MCF 10A (cell line): ENCODE measurements at regions not wholly inside any gene's neighbourhood (a gene's known extent, or its start where the extent isn't known, plus 50 kb on each side); places are given as distances from the start of the nearest gene placed in this dataset.
A peak's percentile ranks its signal among the peaks of the same experiment; 100 is the strongest.

ENCODE experiments used
- BruUV-seq: library from RNA; stranded (reverse); fragments of 400-500 nt; replicated peaks from 2 replicates; lab custom pipeline; 2021; lab: Mats Ljungman, UMichigan
- CTCF ChIA-PET: fragments of 300-600 bp; sonication (Branson Sonifier 250); formaldehyde crosslinking; extraction: SDS; loops from one replicate; lab custom pipeline; 2021; ENCODE audit warnings: antibody characterized with exemption, inconsistent platforms; lab: Yijun Ruan, JAX
- POLR2A ChIA-PET: fragments of 300-600, 350-650 bp; sonication (Branson Sonifier 250); formaldehyde crosslinking; extraction: SDS; loops from one replicate; lab custom pipeline; 2020; ENCODE audit warnings: antibody characterized with exemption, inconsistent platforms; lab: Yijun Ruan, JAX
- DNase-seq: peaks from one replicate; pipeline ENCODE4 v3.0.0-alpha.2; 2018; ENCODE audit not compliant: unreplicated experiment
- H3K27ac Mint-ChIP-seq: one replicate; pipeline ENCODE4 v1.8.0; 2022; ENCODE audit warnings: mild to moderate bottlenecking, low read depth, mixed read lengths; ENCODE audit not compliant: unreplicated experiment
- H3K27me3 Mint-ChIP-seq: one replicate; pipeline ENCODE4 v1.8.0; 2022; ENCODE audit warnings: mixed read lengths; ENCODE audit not compliant: insufficient read depth, unreplicated experiment
- H3K36me3 Mint-ChIP-seq: one replicate; pipeline ENCODE4 v1.8.0; 2022; ENCODE audit warnings: mild to moderate bottlenecking, moderate library complexity, mixed read lengths; ENCODE audit not compliant: insufficient read depth, unreplicated experiment
- H3K4me1 Mint-ChIP-seq: one replicate; pipeline ENCODE4 v1.8.0; 2022; ENCODE audit warnings: mixed read lengths; ENCODE audit not compliant: insufficient read depth, unreplicated experiment
- H3K4me3 Mint-ChIP-seq: one replicate; pipeline ENCODE4 v1.8.0; 2022; ENCODE audit warnings: mild to moderate bottlenecking, moderate library complexity, mixed read lengths; ENCODE audit not compliant: unreplicated experiment
- H3K9me3 Mint-ChIP-seq: one replicate; pipeline ENCODE4 v1.8.0; 2022; ENCODE audit warnings: mixed read lengths; ENCODE audit not compliant: unreplicated experiment
- CTCF ChIP-seq: fragments of 200-600 bp; IDR thresholded peaks from one replicate; pipeline ENCODE4 v1.8.0; 2022; ENCODE audit warnings: antibody characterized with exemption, mild to moderate bottlenecking; ENCODE audit not compliant: unreplicated experiment
- intact Hi-C: fragments of 100-400 bp; cut with micrococcal nuclease; formaldehyde crosslinking; loops from 2 replicates; pipeline ENCODE4 v1.14.1; 2022

- H3K9me3 Mint-ChIP-seq = no peaks in the 10 kb centered on the region
- ChIA-PET CTCF (interaction anchor here (0.7 to 1.8 kb wide), 11 partner anchors 9 to 420 kb away, joined by 3 to 7 read pairs (median 3); no protein-coding TSS in a partner anchor), POLR2A (no interaction called here)
- no peak for DNase-seq
- peaks cover 28% of the 10 kb centered on the region for H3K27me3 Mint-ChIP-seq
- intact Hi-C loops = no loop called here
- H3K36me3 Mint-ChIP-seq = no peaks in the 10 kb centered on the region
- no peaks in the 10 kb centered on the region for H3K4me1 Mint-ChIP-seq
- H3K27ac Mint-ChIP-seq = no peak overlapping the region
- no peak for TF ChIP-seq CTCF
- no TSS peak for BruUV-seq
- H3K4me3 Mint-ChIP-seq = no peak overlapping the region
Observed at GRCh38 chr1:147472966-147473732, 68.2 kb upstream of the BCL9 start.

GRCh38 chr1:147473733-147474049 lies 67.6 kb upstream of the BCL9 start:
- ChIA-PET POLR2A (no interaction called here), CTCF (interaction anchor here (0.6 to 1.8 kb wide), 8 partner anchors 10 to 419 kb away, joined by 3 to 6 read pairs (median 3); no protein-coding TSS in a partner anchor)
- intact Hi-C loops = no loop called here
- H3K4me1 Mint-ChIP-seq = no peaks in the 10 kb centered on the region
- BruUV-seq = no TSS peak
- H3K4me3 Mint-ChIP-seq = no peak overlapping the region
- no peaks in the 10 kb centered on the region for H3K36me3 Mint-ChIP-seq
- DNase-seq = no peak
- peaks cover 28% of the 10 kb centered on the region for H3K27me3 Mint-ChIP-seq
- TF ChIP-seq CTCF = no peak
- no peaks in the 10 kb centered on the region for H3K9me3 Mint-ChIP-seq
- no peak overlapping the region for H3K27ac Mint-ChIP-seq

GRCh38 chr1:147475488-147475887 lies 65.8 kb upstream of the BCL9 start:
- Mint-ChIP-seq H3K4me1 (no peaks in the 10 kb centered on the region), H3K27ac (no peak overlapping the region), H3K36me3 (no peaks in the 10 kb centered on the region), H3K27me3 (peaks cover 45% of the 10 kb centered on the region), H3K4me3 (no peak overlapping the region), H3K9me3 (no peaks in the 10 kb centered on the region)
- peak; percentile 19 for DNase-seq
- CTCF ChIA-PET = interaction anchor here (0.6 to 0.7 kb wide), 2 partner anchors 25 to 56 kb away, joined by 3 read pairs; no protein-coding TSS in a partner anchor
- intact Hi-C loops = no loop called here
- POLR2A ChIA-PET = no interaction called here
- TF ChIP-seq CTCF = no peak
- no TSS peak for BruUV-seq

- Mint-ChIP-seq H3K27ac (no peak overlapping the region), H3K4me3 (no peak overlapping the region), H3K9me3 (no peaks in the 10 kb centered on the region), H3K27me3 (peaks cover 50% of the 10 kb centered on the region), H3K4me1 (no peaks in the 10 kb centered on the region), H3K36me3 (no peaks in the 10 kb centered on the region)
- ChIA-PET CTCF (interaction anchor here (1.0 to 1.5 kb wide), 2 partner anchors 18 to 163 kb away, joined by 3 read pairs; no protein-coding TSS in a partner anchor), POLR2A (no interaction called here)
- intact Hi-C loops = no loop called here
- TF ChIP-seq CTCF = no peak
- peak; percentile 30 for DNase-seq
- no TSS peak for BruUV-seq
Observed at GRCh38 chr1:147478521-147478920, 62.8 kb upstream of the BCL9 start.
